ENCODE measurements at regions not wholly inside any gene's neighbourhood (a gene's known extent, or its start where the extent isn't known, plus 50 kb on each side); places are given as distances from the start of the nearest gene placed in this dataset.

DNA sequence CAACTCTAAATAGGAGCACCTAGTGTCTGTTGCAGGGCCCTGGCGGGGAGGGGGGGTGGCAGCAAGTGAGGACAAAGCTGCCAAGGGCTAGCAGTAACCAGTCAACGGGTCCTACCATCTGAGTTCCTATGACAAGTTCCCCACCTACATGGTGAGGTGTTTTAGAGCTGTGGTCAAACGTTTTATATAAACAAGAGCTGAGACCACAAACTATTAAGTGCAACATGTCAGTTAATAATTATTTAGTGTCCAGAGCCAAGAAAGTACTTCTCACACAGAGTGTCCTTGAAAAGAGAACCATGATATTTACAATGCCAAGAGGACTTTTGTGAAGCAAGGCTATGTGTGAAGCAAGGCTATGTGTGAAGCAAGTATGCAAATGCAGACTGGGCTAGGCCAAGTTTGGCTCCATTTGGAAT, 434.7 kb downstream of the TNS3 start:
- H3K4me1 ChIP-seq (ENCODE audit: control insufficient read depth in 1 of 2, insufficient read depth in 2 of 2, low read length in 2 of 2) = no peaks in the 10 kb centered on the region
- no peak overlapping the region for H3K4me2 ChIP-seq (ENCODE audit: low read length)
- no peaks in the 10 kb centered on the region for H3K27me3 ChIP-seq (ENCODE audit: insufficient read depth, low read length)
- ChIA-PET CTCF (no interaction called here), RAD21 (ENCODE audit: low non-redundant PET in 1 of 2, low total read pairs in 2 of 2, uncharacterized antibody in 2 of 2, unreplicated experiment in 2 of 2) (no interaction called here), POLR2A (no interaction called here)
- no peak overlapping the region for H2AFZ ChIP-seq (ENCODE audit: low read depth, low read length, poor library complexity, severe bottlenecking)
- no peaks in the 10 kb centered on the region for H3K36me3 ChIP-seq (ENCODE audit: control insufficient read depth in 1 of 2, insufficient read depth in 2 of 2, low read length in 2 of 2)
- intact Hi-C loops (cut with micrococcal nuclease) = no loop called here
- TF ChIP-seq EZH2phosphoT487 (IDR thresholded peaks at IDR 0.05; ENCODE audit: borderline replicate concordance) (no peak), JUND (IDR thresholded peaks at IDR 0.05) (no peak), ATF3 (IDR thresholded peaks at IDR 0.05) (no peak), TCF7L2 (IDR thresholded peaks at IDR 0.05; ENCODE audit: borderline replicate concordance, extremely low read depth, insufficient read depth, insufficient read length) (no peak), EZH2 (IDR thresholded peaks at IDR 0.05) (no peak), CTCF (IDR thresholded peaks at IDR 0.05 in 2 of 3, conservative IDR thresholded peaks at IDR 0.05 in 1 of 3; ENCODE audit: borderline replicate concordance in 1 of 3, insufficient read depth in 1 of 3, low read depth in 2 of 3, low read length in 2 of 3) (no peak), CEBPB (IDR thresholded peaks at IDR 0.05; ENCODE audit: low read depth) (no peak), SRF (IDR thresholded peaks at IDR 0.05; ENCODE audit: low read depth) (no peak)
- no peak overlapping the region for H3K9ac ChIP-seq (ENCODE audit: low read length)
- no peaks in the 10 kb centered on the region for H4K20me1 ChIP-seq (ENCODE audit: insufficient read depth)
- BruUV-seq (replicated peaks) = no TSS peak
- ATAC-seq (no peak), DNase-seq (ENCODE audit: low read depth, low spot score) (no peak)
- H3K9me3 ChIP-seq (ENCODE audit: control insufficient read depth in 1 of 2, insufficient read depth in 1 of 2, low read depth in 1 of 2, low read length in 2 of 2) = no peaks in the 10 kb centered on the region
- H3K27ac ChIP-seq (ENCODE audit: low read depth, low read length) = no peak overlapping the region
- no peaks in the 10 kb centered on the region for H3K9me2 ChIP-seq (ENCODE audit: insufficient read depth)
- H3K4me3 ChIP-seq (replicated peaks in 1 of 2; ENCODE audit: low read depth in 1 of 2, low read length in 2 of 2) = no peak overlapping the region
- H3K79me2 ChIP-seq (ENCODE audit: insufficient read depth, low read length) = no peaks in the 10 kb centered on the region

DNA sequence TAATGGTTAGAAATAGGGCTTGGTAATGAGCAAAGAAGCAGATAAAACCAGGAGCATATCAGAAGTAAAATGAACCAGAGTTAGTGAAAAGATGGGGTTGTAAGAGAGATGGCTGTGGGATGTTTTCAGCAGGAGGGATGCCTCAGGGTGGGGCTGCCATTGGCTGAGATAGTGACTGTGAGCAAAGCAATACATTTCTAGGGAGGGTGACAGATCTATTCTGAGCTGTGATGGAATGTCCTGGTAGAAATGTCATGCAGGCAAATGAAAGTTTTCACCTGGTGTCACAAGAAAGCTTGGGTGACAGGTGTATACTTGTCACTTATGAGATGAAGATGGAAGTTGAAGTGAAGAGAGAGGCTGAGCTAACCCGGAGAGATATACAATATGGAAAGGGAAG, 435.9 kb downstream of the TNS3 start:
- Histone ChIP-seq H4K20me1 (ENCODE audit: insufficient read depth) (no peaks in the 10 kb centered on the region), H3K9ac (ENCODE audit: low read length) (no peak overlapping the region), H3K4me3 (replicated peaks in 1 of 2; ENCODE audit: low read depth in 1 of 2, low read length in 2 of 2) (no peak overlapping the region), H3K9me3 (ENCODE audit: control insufficient read depth in 1 of 2, insufficient read depth in 1 of 2, low read depth in 1 of 2, low read length in 2 of 2) (no peaks in the 10 kb centered on the region), H3K9me2 (ENCODE audit: insufficient read depth) (no peaks in the 10 kb centered on the region), H3K27ac (ENCODE audit: low read depth, low read length) (no peak overlapping the region), H3K36me3 (ENCODE audit: control insufficient read depth in 1 of 2, insufficient read depth in 2 of 2, low read length in 2 of 2) (no peaks in the 10 kb centered on the region), H3K27me3 (ENCODE audit: insufficient read depth, low read length) (no peaks in the 10 kb centered on the region), H3K4me1 (ENCODE audit: control insufficient read depth in 1 of 2, insufficient read depth in 2 of 2, low read length in 2 of 2) (no peaks in the 10 kb centered on the region), H2AFZ (ENCODE audit: low read depth, low read length, poor library complexity, severe bottlenecking) (no peak overlapping the region), H3K4me2 (ENCODE audit: low read length) (no peak overlapping the region), H3K79me2 (ENCODE audit: insufficient read depth, low read length) (no peaks in the 10 kb centered on the region)
- ChIA-PET RAD21 (ENCODE audit: low non-redundant PET in 1 of 2, low total read pairs in 2 of 2, uncharacterized antibody in 2 of 2, unreplicated experiment in 2 of 2) (no interaction called here), CTCF (no interaction called here), POLR2A (no interaction called here)
- ATAC-seq (no peak), DNase-seq (ENCODE audit: low read depth, low spot score) (no peak)
- no TSS peak for BruUV-seq (replicated peaks)
- intact Hi-C loops (cut with micrococcal nuclease) = no loop called here
- TF ChIP-seq EZH2 (IDR thresholded peaks at IDR 0.05) (no peak), SP1 (IDR thresholded peaks at IDR 0.05; ENCODE audit: low read depth) (no peak), ZFX (IDR thresholded peaks at IDR 0.05) (no peak), ATF3 (IDR thresholded peaks at IDR 0.05) (no peak), POLR2A (IDR thresholded peaks at IDR 0.05; ENCODE audit: borderline replicate concordance, extremely low read depth, insufficient read depth, insufficient read length) (no peak), ELF1 (IDR thresholded peaks at IDR 0.05; ENCODE audit: borderline replicate concordance, low read depth) (no peak), EZH2phosphoT487 (IDR thresholded peaks at IDR 0.05; ENCODE audit: borderline replicate concordance) (no peak), SIN3A (IDR thresholded peaks at IDR 0.05; ENCODE audit: low read depth) (no peak), FOSL1 (IDR thresholded peaks at IDR 0.05; ENCODE audit: low read depth) (no peak), ZNF274 (IDR thresholded peaks at IDR 0.05; ENCODE audit: low read depth, low read length) (no peak), TCF7L2 (IDR thresholded peaks at IDR 0.05; ENCODE audit: borderline replicate concordance, extremely low read depth, insufficient read depth, insufficient read length) (no peak), CBX3 (IDR thresholded peaks at IDR 0.05; ENCODE audit: low read depth) (no peak)
- TF ChIP-seq, protein P1, sequence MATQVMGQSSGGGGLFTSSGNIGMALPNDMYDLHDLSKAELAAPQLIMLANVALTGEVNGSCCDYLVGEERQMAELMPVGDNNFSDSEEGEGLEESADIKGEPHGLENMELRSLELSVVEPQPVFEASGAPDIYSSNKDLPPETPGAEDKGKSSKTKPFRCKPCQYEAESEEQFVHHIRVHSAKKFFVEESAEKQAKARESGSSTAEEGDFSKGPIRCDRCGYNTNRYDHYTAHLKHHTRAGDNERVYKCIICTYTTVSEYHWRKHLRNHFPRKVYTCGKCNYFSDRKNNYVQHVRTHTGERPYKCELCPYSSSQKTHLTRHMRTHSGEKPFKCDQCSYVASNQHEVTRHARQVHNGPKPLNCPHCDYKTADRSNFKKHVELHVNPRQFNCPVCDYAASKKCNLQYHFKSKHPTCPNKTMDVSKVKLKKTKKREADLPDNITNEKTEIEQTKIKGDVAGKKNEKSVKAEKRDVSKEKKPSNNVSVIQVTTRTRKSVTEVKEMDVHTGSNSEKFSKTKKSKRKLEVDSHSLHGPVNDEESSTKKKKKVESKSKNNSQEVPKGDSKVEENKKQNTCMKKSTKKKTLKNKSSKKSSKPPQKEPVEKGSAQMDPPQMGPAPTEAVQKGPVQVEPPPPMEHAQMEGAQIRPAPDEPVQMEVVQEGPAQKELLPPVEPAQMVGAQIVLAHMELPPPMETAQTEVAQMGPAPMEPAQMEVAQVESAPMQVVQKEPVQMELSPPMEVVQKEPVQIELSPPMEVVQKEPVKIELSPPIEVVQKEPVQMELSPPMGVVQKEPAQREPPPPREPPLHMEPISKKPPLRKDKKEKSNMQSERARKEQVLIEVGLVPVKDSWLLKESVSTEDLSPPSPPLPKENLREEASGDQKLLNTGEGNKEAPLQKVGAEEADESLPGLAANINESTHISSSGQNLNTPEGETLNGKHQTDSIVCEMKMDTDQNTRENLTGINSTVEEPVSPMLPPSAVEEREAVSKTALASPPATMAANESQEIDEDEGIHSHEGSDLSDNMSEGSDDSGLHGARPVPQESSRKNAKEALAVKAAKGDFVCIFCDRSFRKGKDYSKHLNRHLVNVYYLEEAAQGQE (IDR thresholded peaks at IDR 0.05; ENCODE audit: low read depth) = no peak
